ENCODE measurements at regions not wholly inside any gene's neighbourhood (a gene's known extent, or its start where the extent isn't known, plus 50 kb on each side); places are given as distances from the start of the nearest gene placed in this dataset.
"Not testable (repeated sequence)": the region's sequence is repeated elsewhere in the genome, so short reads cannot be mapped to it uniquely, and the experiment has no call there.

- Mint-ChIP-seq H3K9me3 (ENCODE audit: low read depth) (no peaks in the 10 kb centered on the region), H3K4me1 (ENCODE audit: low read depth) (no peaks in the 10 kb centered on the region), H3K36me3 (no peaks in the 10 kb centered on the region), H3K4me3 (no peak overlapping the region), H3K27ac (no peak overlapping the region), H3K27me3 (peaks cover 3% of the 10 kb centered on the region)
Measured at GRCh38 chr4:25981749-25982148, 67.7 kb downstream of the SMIM20 start.

DNA sequence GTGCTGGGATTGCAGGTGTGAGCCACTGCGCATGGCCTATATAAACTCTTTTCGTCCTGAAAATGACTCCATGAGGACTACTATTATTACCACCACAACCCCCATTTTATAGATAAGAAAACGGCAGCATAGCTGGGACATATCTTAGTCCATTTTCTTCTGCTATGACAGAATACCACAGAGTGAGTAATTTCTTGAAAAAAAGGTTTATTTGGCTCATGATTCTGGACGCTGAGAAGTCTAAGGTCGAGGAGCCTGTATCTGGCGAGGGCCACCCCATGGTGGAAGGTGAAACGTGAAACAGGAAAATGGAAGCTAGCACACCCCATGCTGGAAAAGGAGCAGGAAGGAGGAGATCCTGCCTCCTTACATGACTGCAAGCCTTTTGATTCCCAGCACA is 68.9 kb downstream of the SMIM20 start:
- no peaks in the 10 kb centered on the region for H3K4me1 Mint-ChIP-seq (ENCODE audit: low read depth)
- no peaks in the 10 kb centered on the region for H3K9me3 Mint-ChIP-seq (ENCODE audit: low read depth)
- no peak overlapping the region for H3K4me3 Mint-ChIP-seq
- H3K27ac Mint-ChIP-seq: no peak overlapping the region
- no peaks in the 10 kb centered on the region for H3K36me3 Mint-ChIP-seq
- H3K27me3 Mint-ChIP-seq: peaks cover 3% of the 10 kb centered on the region

- Mint-ChIP-seq H3K4me1 (ENCODE audit: low read depth) (no peaks in the 10 kb centered on the region), H3K27me3 (peaks cover 3% of the 10 kb centered on the region), H3K36me3 (no peaks in the 10 kb centered on the region), H3K27ac (no peak overlapping the region), H3K9me3 (ENCODE audit: low read depth) (no peaks in the 10 kb centered on the region), H3K4me3 (no peak overlapping the region)
Measured at GRCh38 chr4:25984266-25984665, 70.2 kb downstream of the SMIM20 start.

- no peak overlapping the region for H3K27ac Mint-ChIP-seq
- H3K4me1 Mint-ChIP-seq (ENCODE audit: low read depth): no peaks in the 10 kb centered on the region
- peaks cover 3% of the 10 kb centered on the region for H3K27me3 Mint-ChIP-seq
- H3K4me3 Mint-ChIP-seq: no peak overlapping the region
- H3K9me3 Mint-ChIP-seq (ENCODE audit: low read depth): no peaks in the 10 kb centered on the region
- H3K36me3 Mint-ChIP-seq: no peaks in the 10 kb centered on the region
Measured at GRCh38 chr4:25984796-25985195, 70.8 kb downstream of the SMIM20 start.

- peaks cover 3% of the 10 kb centered on the region for H3K27me3 Mint-ChIP-seq
Measured at GRCh38 chr4:25986807-25987206, 72.8 kb downstream of the SMIM20 start.

GRCh38 chr4:25991340-25991739 is 77.3 kb downstream of the SMIM20 start:
- Mint-ChIP-seq H3K27me3 (no peaks in the 10 kb centered on the region), H3K4me1 (ENCODE audit: low read depth) (no peaks in the 10 kb centered on the region), H3K27ac (no peak overlapping the region), H3K36me3 (no peaks in the 10 kb centered on the region), H3K4me3 (no peak overlapping the region), H3K9me3 (ENCODE audit: low read depth) (no peaks in the 10 kb centered on the region)

More at GRCh38 chr4:25986807-25987206, 72.8 kb downstream of the SMIM20 start:
- Mint-ChIP-seq H3K27ac (no peak overlapping the region), H3K36me3 (no peaks in the 10 kb centered on the region), H3K4me1 (ENCODE audit: low read depth) (no peaks in the 10 kb centered on the region), H3K9me3 (ENCODE audit: low read depth) (no peaks in the 10 kb centered on the region), H3K4me3 (no peak overlapping the region)

DNA sequence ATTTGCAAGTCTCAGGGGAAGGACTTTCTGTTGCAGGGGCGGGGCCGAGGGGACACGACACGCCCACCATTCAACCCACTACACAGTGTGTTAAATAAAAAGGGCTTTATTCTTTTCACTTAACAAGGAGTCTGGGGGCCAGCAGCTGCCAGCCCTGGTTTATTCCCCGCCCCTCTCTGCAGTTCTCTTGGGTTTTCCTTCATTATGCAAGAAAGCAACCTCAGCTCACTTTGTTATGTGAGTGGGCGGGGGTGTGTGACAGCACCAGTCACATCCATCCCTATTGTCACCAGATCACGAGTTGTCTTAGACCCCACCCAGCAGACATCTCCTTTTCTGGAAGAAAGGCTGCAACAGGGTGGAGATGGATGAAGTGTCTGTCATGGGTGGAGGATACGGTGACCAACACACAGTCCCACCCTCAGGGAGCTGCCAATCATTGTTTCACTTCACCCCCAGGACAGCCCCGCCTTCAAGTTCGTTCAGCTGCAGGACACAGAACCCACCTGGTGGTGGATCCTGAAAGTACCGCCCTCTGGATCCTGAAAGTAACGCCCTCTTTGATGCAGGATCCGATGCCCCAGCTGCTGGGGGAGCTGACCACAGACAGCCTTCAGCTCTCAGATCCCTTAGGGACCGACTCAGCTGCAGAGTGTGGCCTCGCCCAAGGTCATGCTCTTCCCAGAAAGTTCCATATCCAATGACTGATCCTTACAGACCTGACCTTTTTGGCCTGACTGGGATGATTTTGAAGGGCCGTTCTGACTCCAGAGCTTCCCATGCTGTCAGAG is 79.6 kb downstream of the SMIM20 start:
- no peaks in the 10 kb centered on the region for H3K9me3 Mint-ChIP-seq (ENCODE audit: low read depth)
- no peaks in the 10 kb centered on the region for H3K27me3 Mint-ChIP-seq
- no peaks in the 10 kb centered on the region for H3K4me1 Mint-ChIP-seq (ENCODE audit: low read depth)
- H3K4me3 Mint-ChIP-seq: no peak overlapping the region
- H3K36me3 Mint-ChIP-seq: no peaks in the 10 kb centered on the region
- H3K27ac Mint-ChIP-seq: no peak overlapping the region

- not testable (repeated sequence) for H3K4me1 Mint-ChIP-seq (ENCODE audit: low read depth); H3K27me3 Mint-ChIP-seq; H3K9me3 Mint-ChIP-seq (ENCODE audit: low read depth); H3K27ac Mint-ChIP-seq; H3K4me3 Mint-ChIP-seq; H3K36me3 Mint-ChIP-seq
Measured at GRCh38 chr4:25994577-25994976, 80.6 kb downstream of the SMIM20 start.

GRCh38 chr4:26000274-26000950 is 86.4 kb downstream of the SMIM20 start:
- no peaks in the 10 kb centered on the region for H3K36me3 Mint-ChIP-seq
- no peak overlapping the region for H3K4me3 Mint-ChIP-seq
- no peaks in the 10 kb centered on the region for H3K4me1 Mint-ChIP-seq (ENCODE audit: low read depth)
- no peaks in the 10 kb centered on the region for H3K9me3 Mint-ChIP-seq (ENCODE audit: low read depth)
- H3K27me3 Mint-ChIP-seq: peaks cover 9% of the 10 kb centered on the region
- no peak overlapping the region for H3K27ac Mint-ChIP-seq

GRCh38 chr4:26001413-26001812 is 87.4 kb downstream of the SMIM20 start:
- no peaks in the 10 kb centered on the region for H3K36me3 Mint-ChIP-seq
- H3K4me1 Mint-ChIP-seq (ENCODE audit: low read depth): no peaks in the 10 kb centered on the region
- no peak overlapping the region for H3K27ac Mint-ChIP-seq
- peaks cover 14% of the 10 kb centered on the region for H3K27me3 Mint-ChIP-seq
- no peaks in the 10 kb centered on the region for H3K9me3 Mint-ChIP-seq (ENCODE audit: low read depth)
- H3K4me3 Mint-ChIP-seq: no peak overlapping the region

- Mint-ChIP-seq H3K27me3 (peaks cover 14% of the 10 kb centered on the region), H3K9me3 (ENCODE audit: low read depth) (no peaks in the 10 kb centered on the region), H3K4me1 (ENCODE audit: low read depth) (no peaks in the 10 kb centered on the region), H3K4me3 (no peak overlapping the region), H3K36me3 (no peaks in the 10 kb centered on the region), H3K27ac (no peak overlapping the region)
Measured at GRCh38 chr4:26001816-26002215, 87.8 kb downstream of the SMIM20 start.

DNA sequence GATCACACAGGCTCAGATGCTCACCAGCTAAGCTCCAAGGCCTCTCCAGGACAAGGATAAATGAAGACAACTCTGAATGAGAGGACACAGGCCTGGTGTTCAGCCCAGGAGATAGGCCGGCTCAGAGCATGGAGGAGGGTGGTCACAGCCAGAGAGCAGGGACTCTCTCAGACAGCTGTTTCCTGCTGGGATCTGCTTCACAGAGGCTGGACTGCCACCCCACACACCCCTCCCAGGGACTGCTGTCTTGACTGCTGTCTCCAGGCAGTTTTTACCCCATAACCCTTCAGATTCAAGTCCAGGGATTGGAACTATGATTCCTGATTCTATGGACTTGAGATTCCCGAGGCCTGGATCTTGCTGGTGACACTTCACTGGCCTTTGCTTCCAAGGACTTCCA is 89.0 kb downstream of the SMIM20 start:
- Mint-ChIP-seq H3K4me1 (ENCODE audit: low read depth) (no peaks in the 10 kb centered on the region), H3K4me3 (no peak overlapping the region), H3K27me3 (peaks cover 14% of the 10 kb centered on the region), H3K9me3 (ENCODE audit: low read depth) (peaks cover 4% of the 10 kb centered on the region), H3K36me3 (no peaks in the 10 kb centered on the region), H3K27ac (no peak overlapping the region)

- Mint-ChIP-seq H3K4me1 (ENCODE audit: low read depth) (no peaks in the 10 kb centered on the region), H3K9me3 (ENCODE audit: low read depth) (peaks cover 4% of the 10 kb centered on the region), H3K27me3 (peaks cover 14% of the 10 kb centered on the region), H3K4me3 (no peak overlapping the region), H3K27ac (no peak overlapping the region), H3K36me3 (no peaks in the 10 kb centered on the region)
Measured at GRCh38 chr4:26004290-26004689, 90.3 kb downstream of the SMIM20 start.

GRCh38 chr4:26005764-26006163 is 91.7 kb downstream of the SMIM20 start:
- no peak overlapping the region for H3K4me3 Mint-ChIP-seq
- peaks cover 4% of the 10 kb centered on the region for H3K9me3 Mint-ChIP-seq (ENCODE audit: low read depth)
- no peaks in the 10 kb centered on the region for H3K4me1 Mint-ChIP-seq (ENCODE audit: low read depth)
- H3K36me3 Mint-ChIP-seq: peaks cover 2% of the 10 kb centered on the region
- H3K27ac Mint-ChIP-seq: no peak overlapping the region
- peaks cover 18% of the 10 kb centered on the region for H3K27me3 Mint-ChIP-seq

DNA sequence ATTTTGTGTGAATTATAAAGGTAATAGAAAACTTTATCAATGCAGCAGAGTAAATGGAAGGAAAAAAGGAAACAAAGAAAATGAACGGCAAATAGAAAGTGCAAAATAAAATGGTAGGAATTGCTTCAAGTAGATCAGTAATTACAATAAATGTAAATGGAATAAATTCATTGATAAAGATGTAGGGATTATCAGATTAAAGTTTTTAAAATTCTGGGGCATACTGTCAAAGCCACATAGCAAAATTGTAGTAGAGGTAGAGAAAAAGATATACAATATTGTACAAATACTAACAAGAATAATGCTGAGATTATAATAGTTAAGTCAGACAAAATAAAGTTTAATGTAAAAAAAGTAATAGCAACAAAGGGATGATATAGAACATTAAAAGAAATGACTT is 94.7 kb downstream of the SMIM20 start:
- no peak overlapping the region for H3K4me3 Mint-ChIP-seq
- peaks cover 2% of the 10 kb centered on the region for H3K36me3 Mint-ChIP-seq
- no peak overlapping the region for H3K27ac Mint-ChIP-seq
- H3K4me1 Mint-ChIP-seq (ENCODE audit: low read depth): no peaks in the 10 kb centered on the region
- peaks cover 4% of the 10 kb centered on the region for H3K9me3 Mint-ChIP-seq (ENCODE audit: low read depth)
- peaks cover 22% of the 10 kb centered on the region for H3K27me3 Mint-ChIP-seq

- H3K4me3 Mint-ChIP-seq: no peak overlapping the region
- no peaks in the 10 kb centered on the region for H3K4me1 Mint-ChIP-seq (ENCODE audit: low read depth)
- H3K27ac Mint-ChIP-seq: no peak overlapping the region
- H3K9me3 Mint-ChIP-seq (ENCODE audit: low read depth): peaks cover 4% of the 10 kb centered on the region
- H3K27me3 Mint-ChIP-seq: peaks cover 21% of the 10 kb centered on the region
- H3K36me3 Mint-ChIP-seq: peaks cover 2% of the 10 kb centered on the region
Measured at GRCh38 chr4:26009502-26009901, 95.5 kb downstream of the SMIM20 start.

Measured in activated naive CD8-positive, alpha-beta T cell (primary cell).